PC-9 (cell line): ENCODE measurements at regions not wholly inside any gene's neighbourhood (a gene's known extent, or its start where the extent isn't known, plus 50 kb on each side); places are given as distances from the start of the nearest gene placed in this dataset.

ENCODE experiments used
- BruUV-seq: library from RNA; stranded (reverse); fragments of 400-500 nt; replicated peaks from 2 replicates; lab custom pipeline; 2021; lab: Mats Ljungman, UMichigan
- CTCF ChIA-PET: fragments of 300-600 bp; sonication (Branson Sonifier 250); formaldehyde crosslinking; loops from one replicate; lab custom pipeline; 2022; ENCODE audit warnings: antibody characterized with exemption; lab: Charles Lee
- POLR2A ChIA-PET: fragments of 300-600 bp; sonication (Branson Sonifier 250); formaldehyde crosslinking; loops from one replicate; lab custom pipeline; 2022; ENCODE audit warnings: antibody characterized with exemption; ENCODE audit not compliant: unreplicated experiment; lab: Charles Lee
- DNase-seq, 2 experiments: peaks; one replicate each; pipeline versions ENCODE4 v3.0.0 to v3.0.0-alpha.2; 2015 to 2022; ENCODE audit warnings: mixed read lengths in 1 of 2
- H2AFZ ChIP-seq: fragments of 200-600 bp; sonication (generic); 2 replicates; pipeline ENCODE4 v1.8.1; 2017; ENCODE audit warnings: antibody characterized with exemption
- H3F3A ChIP-seq: fragments of 200-600 bp; sonication (generic); 2 replicates; pipeline ENCODE4 v1.8.1; 2017; ENCODE audit warnings: antibody characterized with exemption, mild to moderate bottlenecking, low read depth; ENCODE audit not compliant: insufficient read depth
- H3K27ac ChIP-seq: fragments of 200-600 bp; sonication (generic); 2 replicates; pipeline ENCODE4 v1.6.1; 2016; ENCODE audit warnings: mixed run types
- H3K27me3 ChIP-seq: fragments of 200-600 bp; sonication (generic); 2 replicates; pipeline ENCODE4 v1.6.1; 2016; ENCODE audit warnings: low read depth, mixed run types; ENCODE audit not compliant: insufficient read depth
- H3K36me3 ChIP-seq: fragments of 200-600 bp; sonication (generic); 2 replicates; pipeline ENCODE4 v1.6.1; 2016; ENCODE audit warnings: low read depth, mixed run types
- H3K4me1 ChIP-seq: fragments of 200-600 bp; sonication (generic); replicated peaks from 2 replicates; pipeline ENCODE4 v1.6.1; 2016; ENCODE audit warnings: mixed run types; ENCODE audit not compliant: insufficient read depth
- H3K4me2 ChIP-seq: fragments of 200-600 bp; sonication (generic); 2 replicates; pipeline ENCODE4 v1.6.1; 2017; ENCODE audit warnings: mixed run types
- H3K4me3 ChIP-seq: fragments of 200-600 bp; sonication (generic); 2 replicates; pipeline ENCODE4 v1.6.1; 2016; ENCODE audit warnings: mixed run types
- H3K79me2 ChIP-seq: fragments of 200-600 bp; sonication (generic); 2 replicates; pipeline ENCODE4 v1.6.1; 2017; ENCODE audit warnings: low read depth, mixed run types
- H3K9me2 ChIP-seq: fragments of 200-600 bp; sonication (generic); 2 replicates; pipeline ENCODE4 v1.8.1; 2017; ENCODE audit warnings: mild to moderate bottlenecking; ENCODE audit not compliant: insufficient read depth
- H3K9me3 ChIP-seq: fragments of 200-600 bp; sonication (generic); 2 replicates; pipeline ENCODE4 v1.8.1; 2016; ENCODE audit warnings: low read depth; ENCODE audit not compliant: insufficient read depth
- H4K20me1 ChIP-seq: fragments of 200-600 bp; sonication (generic); 2 replicates; pipeline ENCODE4 v1.8.1; 2017; ENCODE audit not compliant: insufficient read depth
- EZH2 ChIP-seq: fragments of 200-600 bp; sonication (generic); IDR thresholded peaks from 2 replicates; pipeline ENCODE4 v1.8.0; 2017; ENCODE audit warnings: antibody characterized with exemption, low read depth
- intact Hi-C: fragments of 100-400 bp; cut with micrococcal nuclease; formaldehyde crosslinking; loops from one replicate; pipeline ENCODE4 v1.10.0; 2022; ENCODE audit not compliant: unreplicated experiment
- TF ChIP-seq, protein P1 (sequence below): fragments of 200-600 bp; sonication (generic); conservative IDR thresholded peaks from 2 replicates; pipeline ENCODE4 v1.6.1; 2017; ENCODE audit warnings: mixed run types, antibody characterized with exemption, mild to moderate bottlenecking, moderate library complexity

DNA sequence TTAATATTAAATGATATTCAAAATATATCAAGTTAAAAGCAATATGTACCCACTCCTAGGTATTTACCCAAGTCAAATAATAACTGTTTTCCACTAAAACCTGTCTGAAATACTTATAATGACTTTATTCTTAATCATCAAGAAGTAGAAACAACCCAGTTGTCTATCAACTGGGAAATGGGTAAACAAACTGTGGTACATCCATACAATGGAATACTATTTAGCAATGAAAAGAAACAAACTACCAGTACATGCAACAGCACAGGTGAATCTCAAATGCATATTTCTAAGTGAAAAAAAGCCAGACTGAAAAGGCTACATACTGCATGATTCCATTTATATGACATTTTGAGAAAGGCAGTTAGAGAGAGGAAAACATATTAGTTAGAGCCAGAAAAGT, 559.9 kb downstream of the MBD2 start:
- Histone ChIP-seq H3K27ac (no peak overlapping the region), H3F3A (no peaks in the 10 kb centered on the region), H3K4me1 (no peaks in the 10 kb centered on the region), H3K9me3 (no peaks in the 10 kb centered on the region), H2AFZ (no peak overlapping the region), H3K79me2 (no peaks in the 10 kb centered on the region), H3K36me3 (no peaks in the 10 kb centered on the region), H3K4me2 (no peak overlapping the region), H3K4me3 (no peak overlapping the region), H3K27me3 (no peaks in the 10 kb centered on the region), H4K20me1 (no peaks in the 10 kb centered on the region; the same call in 1 of the 2 replicates), H3K9me2 (no peaks in the 10 kb centered on the region)
- CTCF ChIA-PET: no interaction called here
- DNase-seq: no peak
- intact Hi-C loops: no loop called here
- no TSS peak for BruUV-seq
- no peak for TF ChIP-seq EZH2
- POLR2A ChIA-PET: no interaction called here

GRCh38 chr18:53660306-53660705, 564.2 kb downstream of the MBD2 start:
- no peaks in the 10 kb centered on the region for H3F3A ChIP-seq
- H3K79me2 ChIP-seq: no peaks in the 10 kb centered on the region
- TF ChIP-seq, protein P1, sequence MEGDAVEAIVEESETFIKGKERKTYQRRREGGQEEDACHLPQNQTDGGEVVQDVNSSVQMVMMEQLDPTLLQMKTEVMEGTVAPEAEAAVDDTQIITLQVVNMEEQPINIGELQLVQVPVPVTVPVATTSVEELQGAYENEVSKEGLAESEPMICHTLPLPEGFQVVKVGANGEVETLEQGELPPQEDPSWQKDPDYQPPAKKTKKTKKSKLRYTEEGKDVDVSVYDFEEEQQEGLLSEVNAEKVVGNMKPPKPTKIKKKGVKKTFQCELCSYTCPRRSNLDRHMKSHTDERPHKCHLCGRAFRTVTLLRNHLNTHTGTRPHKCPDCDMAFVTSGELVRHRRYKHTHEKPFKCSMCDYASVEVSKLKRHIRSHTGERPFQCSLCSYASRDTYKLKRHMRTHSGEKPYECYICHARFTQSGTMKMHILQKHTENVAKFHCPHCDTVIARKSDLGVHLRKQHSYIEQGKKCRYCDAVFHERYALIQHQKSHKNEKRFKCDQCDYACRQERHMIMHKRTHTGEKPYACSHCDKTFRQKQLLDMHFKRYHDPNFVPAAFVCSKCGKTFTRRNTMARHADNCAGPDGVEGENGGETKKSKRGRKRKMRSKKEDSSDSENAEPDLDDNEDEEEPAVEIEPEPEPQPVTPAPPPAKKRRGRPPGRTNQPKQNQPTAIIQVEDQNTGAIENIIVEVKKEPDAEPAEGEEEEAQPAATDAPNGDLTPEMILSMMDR: no peak
- TF ChIP-seq EZH2: no peak
- DNase-seq: no peak
- H3K36me3 ChIP-seq: no peaks in the 10 kb centered on the region
- H3K4me1 ChIP-seq: no peaks in the 10 kb centered on the region
- no peaks in the 10 kb centered on the region for H3K9me3 ChIP-seq
- intact Hi-C loops: no loop called here
- H3K27ac ChIP-seq: no peak overlapping the region
- no peaks in the 10 kb centered on the region for H4K20me1 ChIP-seq
- ChIA-PET CTCF (no interaction called here), POLR2A (no interaction called here)
- H3K27me3 ChIP-seq: no peaks in the 10 kb centered on the region
- H3K4me2 ChIP-seq: no peak overlapping the region
- no peaks in the 10 kb centered on the region for H3K9me2 ChIP-seq
- BruUV-seq: no TSS peak
- no peak overlapping the region for H2AFZ ChIP-seq
- H3K4me3 ChIP-seq: no peak overlapping the region

GRCh38 chr18:53657257-53657656, 567.2 kb downstream of the MBD2 start:
- Histone ChIP-seq H3K4me1 (no peaks in the 10 kb centered on the region), H3F3A (no peaks in the 10 kb centered on the region), H4K20me1 (no peaks in the 10 kb centered on the region), H2AFZ (no peak overlapping the region), H3K9me3 (no peaks in the 10 kb centered on the region), H3K4me2 (no peak overlapping the region), H3K27ac (no peak overlapping the region), H3K9me2 (no peaks in the 10 kb centered on the region), H3K79me2 (no peaks in the 10 kb centered on the region), H3K27me3 (no peaks in the 10 kb centered on the region), H3K36me3 (no peaks in the 10 kb centered on the region), H3K4me3 (no peak overlapping the region)
- no peak for TF ChIP-seq EZH2
- TF ChIP-seq, protein P1: no peak
- BruUV-seq: no TSS peak
- intact Hi-C loops: no loop called here
- ChIA-PET CTCF (no interaction called here), POLR2A (no interaction called here)
- DNase-seq: no peak

DNA sequence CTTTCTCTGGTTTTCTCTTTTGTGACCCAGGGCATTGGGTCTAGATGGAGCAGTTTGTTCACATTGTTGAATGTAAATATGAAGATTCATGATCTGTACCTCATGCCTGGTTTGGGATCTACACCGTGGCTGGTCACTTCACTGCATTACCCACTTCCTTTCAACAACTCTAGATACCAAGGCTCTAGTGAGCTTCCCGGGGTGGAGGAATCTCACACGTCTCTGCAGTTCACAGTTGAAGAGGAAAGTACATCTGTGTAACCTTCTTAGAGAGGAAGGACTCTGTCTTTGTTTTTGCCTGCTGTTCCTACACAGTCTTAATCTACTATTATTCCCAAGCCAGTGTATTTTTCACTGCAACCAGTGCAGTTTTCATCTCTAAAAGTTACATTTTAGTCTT, 574.8 kb downstream of the MBD2 start:
- POLR2A ChIA-PET: no interaction called here

More for the DNA sequence above, 574.8 kb downstream of the MBD2 start:
- CTCF ChIA-PET: no interaction called here
- no peaks in the 10 kb centered on the region for H3K4me1 ChIP-seq
- no peaks in the 10 kb centered on the region for H3K36me3 ChIP-seq
- no peaks in the 10 kb centered on the region for H3F3A ChIP-seq
- H3K27me3 ChIP-seq: no peaks in the 10 kb centered on the region
- no peak overlapping the region for H3K4me2 ChIP-seq
- no peaks in the 10 kb centered on the region for H3K79me2 ChIP-seq
- no peak overlapping the region for H3K27ac ChIP-seq
- H3K4me3 ChIP-seq: no peak overlapping the region
- H3K9me3 ChIP-seq: no peaks in the 10 kb centered on the region
- no peak for DNase-seq
- no peak overlapping the region for H2AFZ ChIP-seq
- BruUV-seq: no TSS peak
- TF ChIP-seq EZH2: no peak
- TF ChIP-seq, protein P1: no peak
- intact Hi-C loops: no loop called here
- H4K20me1 ChIP-seq: no peaks in the 10 kb centered on the region
- H3K9me2 ChIP-seq: no peaks in the 10 kb centered on the region
